ENCODE measurements at regions not wholly inside any gene's neighbourhood (a gene's known extent, or its start where the extent isn't known, plus 50 kb on each side); places are given as distances from the start of the nearest gene placed in this dataset.

- in situ Hi-C loops (cut with MboI; ENCODE audit: low sequenced_read_pairs), result no loop called here
Measured at GRCh38 chr6:8536122-8536521, 100.8 kb upstream of the SLC35B3 start.

DNA sequence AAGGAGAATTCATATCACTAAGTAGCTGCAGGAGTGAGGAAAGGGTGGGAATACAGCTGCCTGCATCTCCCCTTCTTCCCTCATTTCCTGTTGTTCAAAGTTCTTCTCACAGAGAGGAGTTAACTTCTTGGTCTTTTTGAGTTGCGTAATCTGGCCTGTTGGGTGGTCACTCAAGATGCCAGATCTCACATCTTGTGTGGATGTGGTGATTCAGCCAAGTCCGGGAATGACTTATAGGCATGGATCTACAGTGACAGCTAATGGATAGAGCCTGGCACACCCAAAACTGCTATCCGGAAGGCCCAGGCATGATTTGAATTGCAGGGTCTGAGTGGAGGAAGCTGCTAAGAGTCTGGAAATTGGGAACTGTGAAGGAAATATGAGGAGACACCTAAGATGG is 100.2 kb upstream of the SLC35B3 start:
- in situ Hi-C loops (cut with MboI; ENCODE audit: low sequenced_read_pairs), result no loop called here

- in situ Hi-C loops (cut with MboI; ENCODE audit: low sequenced_read_pairs), result no loop called here
Measured at GRCh38 chr6:8530785-8531435, 95.6 kb upstream of the SLC35B3 start.

DNA sequence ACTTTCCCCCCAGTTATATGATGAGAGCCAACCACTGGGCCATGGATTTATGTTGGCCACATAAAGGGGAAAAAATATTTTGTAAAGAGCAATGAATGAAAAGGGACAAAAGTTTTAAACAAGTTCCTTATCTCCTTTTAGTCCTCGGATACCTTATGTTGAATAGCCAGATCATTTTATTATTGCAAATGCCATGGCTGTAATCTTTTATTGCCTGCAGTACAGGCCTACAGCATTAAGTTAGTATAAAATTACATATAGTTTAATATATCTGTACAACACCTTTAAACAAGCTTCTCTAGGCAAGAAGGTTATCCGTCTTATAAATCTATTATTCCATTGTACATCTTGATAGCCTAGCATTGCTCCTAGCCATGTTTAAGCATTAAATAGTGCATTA is 93.9 kb upstream of the SLC35B3 start:
- in situ Hi-C loops (cut with MboI; ENCODE audit: low sequenced_read_pairs), result no loop called here

GRCh38 chr6:8527818-8528217 is 92.5 kb upstream of the SLC35B3 start:
- in situ Hi-C loops (cut with MboI; ENCODE audit: low sequenced_read_pairs), result no loop called here

DNA sequence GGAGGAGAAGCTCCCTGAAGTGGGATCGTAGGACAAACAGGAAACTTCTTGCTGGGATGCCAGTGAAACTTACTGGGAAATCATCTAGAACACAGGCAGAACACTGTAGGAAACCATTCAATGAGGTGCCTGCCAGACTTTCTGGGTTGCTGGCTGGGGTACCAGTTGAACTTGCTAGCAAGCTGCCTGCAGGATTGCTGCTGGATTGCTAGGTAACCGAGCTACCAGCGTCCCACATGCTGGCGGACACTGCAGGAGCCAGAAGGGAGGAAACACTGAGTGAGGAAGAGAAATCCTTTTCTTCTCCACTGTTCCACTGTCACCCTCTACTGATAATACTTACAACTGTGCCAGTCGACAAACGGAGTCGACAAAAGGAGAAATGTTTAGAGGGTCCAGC is 91.3 kb upstream of the SLC35B3 start:
- in situ Hi-C loops (cut with MboI; ENCODE audit: low sequenced_read_pairs), result no loop called here

DNA sequence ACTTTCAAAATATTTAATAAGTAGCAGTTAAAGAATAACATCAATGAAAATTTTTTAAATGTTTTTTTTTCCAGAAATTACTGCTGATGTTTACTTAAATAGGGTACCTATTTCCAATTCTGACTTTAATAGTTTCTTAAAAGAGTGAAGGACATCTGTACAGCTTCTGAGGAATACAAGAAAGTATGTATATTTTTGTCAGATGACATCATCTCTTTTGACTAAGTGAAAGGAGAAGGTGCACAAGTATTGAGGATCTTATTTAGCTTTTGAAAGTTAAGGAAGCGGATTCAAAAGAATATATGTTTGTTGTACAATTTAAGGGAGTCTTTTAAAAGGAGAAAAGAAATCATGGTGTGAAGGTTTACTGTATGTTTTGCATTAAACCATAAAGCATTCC is 90.0 kb upstream of the SLC35B3 start:
- in situ Hi-C loops (cut with MboI; ENCODE audit: low sequenced_read_pairs), result no loop called here

DNA sequence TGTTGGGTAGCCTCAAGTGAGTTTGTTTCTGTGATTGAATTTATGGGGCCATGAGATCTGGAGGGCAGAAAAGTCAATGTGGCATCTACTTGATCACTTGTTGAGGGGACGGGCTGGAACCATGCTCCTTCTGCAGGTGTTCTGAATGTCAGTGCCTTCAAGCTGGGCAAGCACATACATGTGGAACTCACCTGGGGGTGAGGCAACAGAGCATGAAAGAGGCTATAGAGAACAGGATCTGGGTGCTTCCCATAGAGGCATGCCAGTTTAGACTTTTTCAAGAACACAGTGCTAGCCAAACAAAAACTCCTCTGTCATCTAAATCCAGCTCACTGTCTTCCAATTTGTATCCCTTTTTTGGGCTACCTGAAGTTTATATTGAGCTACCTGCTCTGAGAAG is 77.8 kb upstream of the SLC35B3 start:
- in situ Hi-C loops (cut with MboI; ENCODE audit: low sequenced_read_pairs), result no loop called here

GRCh38 chr6:8507286-8507685 is 71.9 kb upstream of the SLC35B3 start:
- in situ Hi-C loops (cut with MboI; ENCODE audit: low sequenced_read_pairs), result no loop called here

GRCh38 chr6:8506126-8506525 is 70.8 kb upstream of the SLC35B3 start:
- in situ Hi-C loops (cut with MboI; ENCODE audit: low sequenced_read_pairs), result no loop called here

DNA sequence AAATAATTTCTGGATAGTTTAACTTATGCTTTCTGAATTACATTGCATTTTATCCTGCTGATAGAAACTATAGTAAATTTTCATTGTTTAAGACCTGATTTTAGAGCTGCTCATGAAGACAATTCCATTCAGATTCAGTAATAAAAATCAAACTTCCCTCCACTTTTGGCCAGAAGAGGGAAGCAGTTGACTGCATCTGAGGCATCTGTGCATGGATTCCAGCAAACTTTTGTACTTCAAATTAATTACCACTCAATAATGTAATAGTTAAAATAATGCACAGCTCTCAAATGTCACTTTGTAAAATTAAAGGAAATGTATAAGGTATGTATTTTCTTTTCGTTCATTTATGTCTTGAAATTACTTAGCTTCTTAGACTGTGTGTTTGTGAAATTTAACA is 64.2 kb upstream of the SLC35B3 start:
- in situ Hi-C loops (cut with MboI; ENCODE audit: low sequenced_read_pairs), result no loop called here

GRCh38 chr6:8494730-8495129 is 59.4 kb upstream of the SLC35B3 start:
- in situ Hi-C loops (cut with MboI; ENCODE audit: low sequenced_read_pairs), result no loop called here

DNA sequence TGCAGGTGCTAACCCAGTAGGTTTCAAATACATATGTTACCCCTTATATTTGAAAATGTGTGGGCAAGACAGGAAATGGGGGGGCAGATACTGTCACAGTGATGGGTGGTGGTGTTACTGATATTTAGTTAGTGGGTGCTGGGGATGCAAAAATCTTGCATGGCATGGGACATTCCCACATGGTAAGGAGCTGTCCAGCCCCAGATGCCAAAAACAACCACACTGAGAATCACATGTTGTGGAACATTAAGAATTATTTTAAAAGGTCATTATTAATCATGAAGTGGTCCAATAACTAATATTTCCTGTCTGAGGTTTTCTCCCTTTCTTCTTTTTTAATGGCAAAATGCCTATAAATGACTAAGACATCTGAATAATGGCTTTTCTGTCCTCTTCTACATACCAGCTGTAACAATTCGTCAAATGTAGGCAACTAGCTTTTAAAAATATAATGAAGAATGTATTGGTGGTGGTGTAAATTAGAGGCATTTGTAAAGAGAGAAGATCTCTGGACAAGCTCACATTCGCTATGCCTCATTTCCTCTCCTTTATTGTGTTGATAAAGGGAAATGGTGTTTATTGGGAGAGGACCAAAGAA is 57.3 kb upstream of the SLC35B3 start:
- in situ Hi-C loops (cut with MboI; ENCODE audit: low sequenced_read_pairs), result no loop called here

Measured in HL-60/S4 treated with phorbol 12-myristate 13-acetate at 8.2 ng/mL for 4 days and 3 days (cell line).